ENCODE measurements at regions not wholly inside any gene's neighbourhood (a gene's known extent, or its start where the extent isn't known, plus 50 kb on each side); places are given as distances from the start of the nearest gene placed in this dataset.

DNA sequence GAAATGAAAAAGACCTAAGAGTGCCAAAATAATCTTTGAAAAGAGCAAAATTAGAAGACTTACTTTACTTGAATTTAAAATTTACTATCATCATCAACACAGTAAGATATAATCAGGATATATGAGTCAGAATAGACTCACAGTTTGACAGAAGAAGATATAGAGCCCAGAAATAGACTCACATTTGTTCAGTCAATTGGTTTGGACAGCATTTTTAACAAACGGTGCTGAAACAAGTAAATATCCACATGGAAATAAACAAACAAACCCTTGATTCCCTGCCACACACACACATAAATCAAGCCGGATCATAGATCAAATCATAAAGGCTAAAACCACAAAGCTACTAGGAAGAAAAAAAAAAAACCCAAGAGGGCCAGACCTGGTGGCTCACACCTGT lies 291.1 kb downstream of the ADGRG6 start:
- no peak for TF ChIP-seq POLR2AphosphoS5 (IDR thresholded peaks at IDR 0.05; ENCODE audit: low read depth, low read length)
- TF ChIP-seq POLR2A (IDR thresholded peaks at IDR 0.05; ENCODE audit: low read depth, low read length), result no peak
- no peak for TF ChIP-seq TAF1 (IDR thresholded peaks at IDR 0.05; ENCODE audit: borderline replicate concordance, low read depth, low read length)
